ENCODE measurements at regions not wholly inside any gene's neighbourhood (a gene's known extent, or its start where the extent isn't known, plus 50 kb on each side); places are given as distances from the start of the nearest gene placed in this dataset.

DNA sequence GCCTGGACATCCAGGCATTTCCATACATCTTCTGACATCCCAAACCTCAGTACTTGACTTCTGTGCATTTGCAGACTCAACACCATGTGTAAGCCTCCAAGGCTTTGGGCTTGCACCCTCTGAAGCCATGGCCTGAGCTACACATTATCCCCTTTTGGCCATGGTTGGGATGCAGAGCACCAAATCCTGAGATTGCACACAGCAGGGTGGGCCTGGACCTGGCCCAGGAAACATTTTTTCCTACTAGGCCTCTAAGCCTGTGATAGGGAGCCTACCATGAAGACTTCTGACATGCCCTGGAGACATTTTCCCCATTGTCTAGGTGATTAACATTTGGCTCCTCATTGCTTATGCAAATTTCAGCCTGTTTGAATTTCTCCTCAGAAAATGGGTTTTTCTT is 853.4 kb upstream of the SPRY2 start:
- TF ChIP-seq, protein P1, sequence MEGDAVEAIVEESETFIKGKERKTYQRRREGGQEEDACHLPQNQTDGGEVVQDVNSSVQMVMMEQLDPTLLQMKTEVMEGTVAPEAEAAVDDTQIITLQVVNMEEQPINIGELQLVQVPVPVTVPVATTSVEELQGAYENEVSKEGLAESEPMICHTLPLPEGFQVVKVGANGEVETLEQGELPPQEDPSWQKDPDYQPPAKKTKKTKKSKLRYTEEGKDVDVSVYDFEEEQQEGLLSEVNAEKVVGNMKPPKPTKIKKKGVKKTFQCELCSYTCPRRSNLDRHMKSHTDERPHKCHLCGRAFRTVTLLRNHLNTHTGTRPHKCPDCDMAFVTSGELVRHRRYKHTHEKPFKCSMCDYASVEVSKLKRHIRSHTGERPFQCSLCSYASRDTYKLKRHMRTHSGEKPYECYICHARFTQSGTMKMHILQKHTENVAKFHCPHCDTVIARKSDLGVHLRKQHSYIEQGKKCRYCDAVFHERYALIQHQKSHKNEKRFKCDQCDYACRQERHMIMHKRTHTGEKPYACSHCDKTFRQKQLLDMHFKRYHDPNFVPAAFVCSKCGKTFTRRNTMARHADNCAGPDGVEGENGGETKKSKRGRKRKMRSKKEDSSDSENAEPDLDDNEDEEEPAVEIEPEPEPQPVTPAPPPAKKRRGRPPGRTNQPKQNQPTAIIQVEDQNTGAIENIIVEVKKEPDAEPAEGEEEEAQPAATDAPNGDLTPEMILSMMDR (IDR thresholded peaks at IDR 0.05 in 2 of 3, conservative IDR thresholded peaks at IDR 0.05 in 1 of 3; ENCODE audit: control insufficient read depth in 2 of 3, extremely low read depth in 1 of 3, insufficient read depth in 1 of 3, low read depth in 3 of 3, low read length in 3 of 3) = no peak
- TF ChIP-seq CBFB (IDR thresholded peaks at IDR 0.05; ENCODE audit: low read depth) (no peak), MTA2 (IDR thresholded peaks at IDR 0.05; ENCODE audit: low read depth) (no peak), EED (IDR thresholded peaks at IDR 0.05; ENCODE audit: low read depth) (no peak), RCOR1 (conservative IDR thresholded peaks at IDR 0.05; ENCODE audit: low read depth, low read length) (no peak), POLR2A (IDR thresholded peaks at IDR 0.05; ENCODE audit: low read depth, low read length) (no peak), IKZF1 (conservative IDR thresholded peaks at IDR 0.05) (no peak), PAX8 (IDR thresholded peaks at IDR 0.05) (no peak)
- TF ChIP-seq, protein P2, sequence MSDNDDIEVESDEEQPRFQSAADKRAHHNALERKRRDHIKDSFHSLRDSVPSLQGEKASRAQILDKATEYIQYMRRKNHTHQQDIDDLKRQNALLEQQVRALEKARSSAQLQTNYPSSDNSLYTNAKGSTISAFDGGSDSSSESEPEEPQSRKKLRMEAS (IDR thresholded peaks at IDR 0.05; ENCODE audit: low read depth, low read length) = no peak

All from GM12878 (cell line).